NCI-H1048 (cell line): ENCODE measurements at regions not wholly inside any gene's neighbourhood (a gene's known extent, or its start where the extent isn't known, plus 50 kb on each side); places are given as distances from the start of the nearest gene placed in this dataset.

Experiments used
- DNase-seq: peaks from one replicate; lab custom pipeline; 2025; lab: John Stamatoyannopoulos, UW

DNA sequence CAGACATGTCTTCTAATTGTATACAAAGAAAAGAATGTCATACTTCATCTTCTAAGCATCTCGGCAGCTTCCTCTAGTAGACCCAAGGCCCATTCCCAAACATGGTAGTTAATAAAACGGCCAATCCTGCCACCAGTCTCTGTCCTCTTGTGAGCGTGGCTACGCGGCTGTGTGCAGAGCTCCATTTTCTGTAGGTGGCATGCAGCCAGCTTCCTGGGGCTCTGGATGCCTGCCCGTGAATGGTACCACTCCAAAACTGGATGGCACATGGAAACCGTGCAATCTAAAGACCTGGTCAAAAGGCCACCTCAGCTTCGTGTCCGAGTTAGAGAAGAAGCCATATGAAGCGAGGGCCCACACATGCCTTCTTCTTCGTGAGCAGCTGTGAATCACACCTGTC is 110.7 kb downstream of the SIPA1L2 start:
- no peak for DNase-seq

GRCh38 chr1:232518349-232518748 is 111.6 kb downstream of the SIPA1L2 start:
- DNase-seq: no peak

GRCh38 chr1:232517204-232517603 is 112.7 kb downstream of the SIPA1L2 start:
- DNase-seq: no peak

DNA sequence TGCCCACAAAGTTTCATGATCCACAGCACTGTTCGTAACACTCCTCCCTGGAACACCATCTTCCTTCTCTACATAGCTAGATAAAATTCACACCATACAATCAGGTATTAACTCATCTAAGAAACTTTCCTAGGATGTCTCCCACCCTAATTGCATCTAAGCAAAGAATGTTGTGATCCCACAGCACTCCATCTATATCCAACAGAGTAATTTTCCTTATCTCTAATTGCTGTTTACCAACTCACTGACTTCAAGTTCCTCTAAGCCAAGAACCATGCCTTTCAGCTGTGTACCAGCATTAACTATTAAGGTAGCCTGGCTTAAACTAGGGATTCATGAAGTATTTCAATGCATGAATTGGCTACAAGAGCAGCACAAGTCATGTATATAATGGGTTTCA is 114.2 kb downstream of the SIPA1L2 start:
- no peak for DNase-seq

DNA sequence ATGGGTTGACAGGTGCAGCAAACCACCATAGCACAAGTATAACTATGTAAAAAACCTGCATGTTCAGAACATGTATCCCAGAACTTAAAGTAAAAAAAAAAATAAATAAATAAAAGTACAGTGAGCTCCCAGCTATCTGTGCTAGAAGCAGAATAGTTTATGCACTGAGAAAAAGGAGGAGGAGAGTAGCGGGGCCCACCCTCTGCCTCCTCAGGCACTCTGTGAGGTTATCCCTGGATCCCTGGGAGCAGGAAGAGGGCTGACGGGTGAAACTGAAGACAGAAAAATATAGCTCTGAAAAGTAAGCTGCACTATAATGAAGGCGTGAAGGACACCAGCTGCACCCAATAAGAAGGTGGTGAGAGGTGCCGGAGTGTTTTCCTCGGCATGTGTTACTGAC is 117.2 kb downstream of the SIPA1L2 start:
- no peak for DNase-seq

- no peak for DNase-seq
Measured at GRCh38 chr1:232511172-232511571, 118.8 kb downstream of the SIPA1L2 start.

GRCh38 chr1:232510367-232511110 is 119.4 kb downstream of the SIPA1L2 start:
- no peak for DNase-seq

- no peak for DNase-seq
Measured at GRCh38 chr1:232509570-232509969, 120.4 kb downstream of the SIPA1L2 start.

- DNase-seq: no peak
Measured at GRCh38 chr1:232508130-232508701, 121.7 kb downstream of the SIPA1L2 start.

- DNase-seq: no peak
Measured at GRCh38 chr1:232507571-232507970, 122.4 kb downstream of the SIPA1L2 start.

DNA sequence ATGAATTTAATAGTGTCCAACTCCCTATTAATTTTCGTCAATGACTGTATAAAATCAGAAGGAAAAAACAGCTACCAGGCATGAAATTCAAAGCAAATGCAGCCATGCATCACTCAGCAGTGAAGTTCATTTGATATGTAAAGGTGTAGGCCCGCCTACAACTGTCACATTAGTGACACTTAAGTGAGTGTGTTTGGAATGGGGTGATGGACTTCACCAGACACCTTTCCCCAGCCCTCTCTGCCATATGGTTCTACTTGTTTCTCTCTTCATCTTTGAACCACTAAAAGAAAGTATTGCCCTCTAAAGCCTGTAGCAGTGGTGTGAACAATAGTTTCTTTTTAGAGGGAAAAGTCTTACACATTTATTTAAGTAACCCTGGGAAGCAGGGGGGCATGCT is 124.0 kb downstream of the SIPA1L2 start:
- DNase-seq: no peak

DNA sequence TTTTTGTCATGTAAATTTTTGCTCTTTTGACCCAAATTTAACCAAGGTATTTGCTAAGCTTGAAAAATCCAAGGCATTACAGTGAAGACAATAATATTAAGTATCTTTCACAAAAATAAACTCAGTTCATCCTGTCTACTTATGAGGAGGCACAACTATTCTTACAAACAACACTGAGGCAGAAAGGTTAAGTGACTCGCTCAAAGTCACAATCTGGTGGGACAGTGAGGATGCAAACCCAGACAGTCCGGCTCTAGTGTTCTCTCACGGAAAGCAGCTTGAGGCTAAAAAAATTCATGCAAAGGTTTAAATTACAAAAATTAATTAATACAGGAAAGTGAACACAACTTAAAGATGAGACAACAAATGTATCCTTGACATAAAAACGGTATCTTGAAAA is 125.3 kb downstream of the SIPA1L2 start:
- no peak for DNase-seq

DNA sequence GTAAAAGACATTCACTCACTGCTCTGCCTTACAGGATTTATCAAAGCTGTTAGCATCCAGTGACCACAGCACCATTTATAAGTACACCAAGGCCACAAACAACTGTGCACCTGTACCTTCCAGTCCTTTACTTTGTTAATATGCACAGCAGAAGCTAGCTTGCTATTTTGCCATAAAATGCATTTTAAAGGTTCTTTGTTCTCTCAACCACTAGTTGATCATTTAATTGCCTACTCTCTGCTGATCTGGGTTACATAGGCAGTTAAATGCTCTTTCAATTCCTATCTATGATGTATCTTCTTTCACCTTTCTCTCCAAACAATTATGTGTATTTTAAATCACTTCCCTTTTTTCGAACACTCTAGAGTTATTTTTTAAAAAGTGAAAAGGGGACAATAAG is 126.4 kb downstream of the SIPA1L2 start:
- DNase-seq: no peak

GRCh38 chr1:232501854-232502253 is 128.1 kb downstream of the SIPA1L2 start:
- no peak for DNase-seq

- DNase-seq: no peak
Measured at GRCh38 chr1:232499188-232499587, 130.7 kb downstream of the SIPA1L2 start.

GRCh38 chr1:232493869-232494268 is 136.1 kb downstream of the SIPA1L2 start:
- no peak for DNase-seq

DNA sequence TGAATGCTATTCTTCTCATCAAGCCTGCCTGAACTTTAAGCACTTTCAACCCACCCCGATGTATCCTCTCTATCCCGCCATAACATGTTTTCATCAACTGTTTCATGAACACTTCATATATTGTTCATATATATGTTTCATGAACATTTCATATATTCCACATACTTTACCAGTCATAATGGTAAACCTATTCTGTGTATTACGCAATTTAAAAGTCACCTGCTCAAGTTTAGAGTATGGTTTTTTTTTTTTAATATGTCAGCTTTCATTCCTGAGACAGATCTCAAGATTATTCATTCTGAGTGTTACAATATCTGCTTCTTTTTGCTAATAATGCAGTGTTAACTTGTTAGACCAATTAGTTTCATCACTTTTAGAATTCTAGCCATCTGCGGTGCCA is 140.7 kb downstream of the SIPA1L2 start:
- no peak for DNase-seq

- DNase-seq: no peak
Measured at GRCh38 chr1:232487236-232487635, 142.7 kb downstream of the SIPA1L2 start.

DNA sequence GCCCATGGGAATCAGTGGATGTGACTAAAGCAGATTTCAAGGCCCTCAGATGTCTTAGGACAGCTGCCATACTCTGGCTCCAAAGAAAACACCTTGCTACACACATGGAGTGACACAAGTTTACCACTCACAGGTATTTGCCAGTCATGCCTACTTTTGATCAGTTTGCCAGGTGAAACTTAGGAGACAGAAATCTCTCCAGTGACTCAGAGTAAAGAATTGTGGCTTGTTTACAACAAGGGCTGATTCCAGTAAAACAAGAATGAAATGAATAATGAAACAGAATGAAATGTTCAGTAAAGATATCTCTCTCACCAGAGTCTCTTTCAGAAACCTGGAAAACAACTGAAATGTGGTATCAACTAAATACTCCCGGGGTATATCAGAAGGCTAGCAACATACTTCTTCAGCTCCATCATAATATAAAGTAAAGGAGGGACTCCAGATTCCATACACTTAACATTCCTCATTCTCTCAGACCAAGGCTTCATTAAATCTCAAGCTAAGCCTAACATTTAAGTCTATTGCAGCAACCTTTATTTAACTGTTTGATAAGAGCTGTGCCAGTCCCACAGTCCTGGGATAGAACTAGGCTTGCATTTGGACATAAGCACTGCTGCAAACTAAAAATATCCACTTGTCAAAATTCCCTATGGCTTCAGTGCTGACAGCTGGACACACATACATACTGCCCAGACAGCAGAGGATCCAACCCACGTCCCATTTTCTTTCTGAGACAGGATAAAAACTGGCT is 143.3 kb downstream of the SIPA1L2 start:
- no peak for DNase-seq

DNA sequence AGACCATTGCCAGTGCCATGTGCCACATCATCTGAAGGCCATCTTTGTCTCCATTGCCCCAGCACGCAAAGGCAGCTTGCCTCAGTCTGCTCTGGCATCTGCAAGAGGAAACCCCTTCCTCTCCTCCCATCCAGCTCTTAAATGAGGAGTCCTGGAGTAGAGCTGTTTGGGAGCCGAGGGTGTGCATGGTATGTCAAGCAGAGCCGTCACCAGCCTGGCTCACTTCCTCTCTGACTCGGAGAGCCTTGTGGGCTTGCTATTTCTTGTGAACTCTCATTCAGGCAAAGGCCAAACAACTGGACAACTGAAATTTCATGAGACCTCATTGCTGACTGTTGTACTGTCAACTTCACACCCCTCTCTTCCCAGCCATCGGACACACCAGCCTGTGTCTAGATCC is 143.9 kb downstream of the SIPA1L2 start:
- no peak for DNase-seq

DNA sequence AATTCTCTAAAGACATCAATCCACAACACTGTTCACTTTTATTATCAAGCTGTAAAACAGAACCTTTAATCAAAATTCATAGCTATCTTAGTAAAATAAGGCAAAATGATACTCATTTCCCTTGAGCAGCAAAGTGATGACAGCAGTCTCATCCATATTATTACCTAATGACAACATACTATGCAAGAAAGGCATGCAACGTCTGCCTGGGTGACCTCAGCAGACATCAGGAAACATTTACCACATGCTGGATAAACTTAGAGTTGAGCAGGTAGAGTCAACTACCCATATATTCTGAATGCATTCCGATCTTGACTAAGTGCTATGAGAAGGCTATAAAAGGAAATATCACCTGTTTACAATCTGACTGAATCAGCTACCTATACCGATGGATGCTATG is 145.1 kb downstream of the SIPA1L2 start:
- DNase-seq: no peak

GRCh38 chr1:232483826-232484225 is 146.1 kb downstream of the SIPA1L2 start:
- no peak for DNase-seq

DNA sequence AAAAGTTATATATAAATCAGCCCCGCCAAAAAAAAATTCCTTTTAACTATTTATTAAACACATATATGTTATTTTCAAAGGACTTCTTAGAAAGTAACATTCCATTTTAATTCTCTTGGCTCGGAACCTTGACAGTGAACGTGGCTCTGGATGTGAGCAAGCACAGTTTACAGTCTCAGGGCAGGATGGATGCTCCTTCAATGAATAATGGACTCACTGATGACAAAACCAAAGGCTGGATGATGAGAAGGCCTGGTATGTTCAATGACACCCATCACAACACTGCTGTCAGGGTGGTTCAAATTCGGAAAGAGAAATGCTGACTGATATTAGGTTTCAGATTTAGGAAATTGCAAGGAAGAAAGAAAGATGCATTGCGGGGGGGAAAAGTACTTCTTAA is 148.8 kb downstream of the SIPA1L2 start:
- DNase-seq: no peak
